Osteocyte (in vitro differentiated cells): ENCODE measurements at regions not wholly inside any gene's neighbourhood (a gene's known extent, or its start where the extent isn't known, plus 50 kb on each side); places are given as distances from the start of the nearest gene placed in this dataset.

ENCODE experiments used
- DNase-seq: peaks from one replicate; pipeline ENCODE4 v3.0.0; 2021; ENCODE audit warnings: mixed read lengths; ENCODE audit not compliant: unreplicated experiment; ENCODE audit errors: extremely low spot score
- H3K27ac Mint-ChIP-seq: one replicate; pipeline ENCODE4 v1.8.0; 2021; ENCODE audit warnings: mild to moderate bottlenecking, mixed read lengths; ENCODE audit not compliant: unreplicated experiment
- H3K27me3 Mint-ChIP-seq: one replicate; pipeline ENCODE4 v1.8.0; 2021; ENCODE audit warnings: mixed read lengths; ENCODE audit not compliant: unreplicated experiment
- H3K36me3 Mint-ChIP-seq: one replicate; pipeline ENCODE4 v1.8.0; 2021; ENCODE audit warnings: mixed read lengths; ENCODE audit not compliant: unreplicated experiment
- H3K4me1 Mint-ChIP-seq: one replicate; pipeline ENCODE4 v1.8.0; 2021; ENCODE audit warnings: mixed read lengths; ENCODE audit not compliant: unreplicated experiment
- H3K4me3 Mint-ChIP-seq: one replicate; pipeline ENCODE4 v1.8.0; 2021; ENCODE audit warnings: mild to moderate bottlenecking, moderate library complexity, mixed read lengths; ENCODE audit not compliant: unreplicated experiment
- H3K9me3 Mint-ChIP-seq: one replicate; pipeline ENCODE4 v1.8.0; 2021; ENCODE audit warnings: mixed read lengths; ENCODE audit not compliant: unreplicated experiment
- TF ChIP-seq, protein P1 (sequence below): fragments of 200-600 bp; sonication (generic); IDR thresholded peaks from 2 replicates; pipeline ENCODE4 v1.5.0; 2021; ENCODE audit warnings: antibody characterized with exemption, mild to moderate bottlenecking, moderate library complexity

DNA sequence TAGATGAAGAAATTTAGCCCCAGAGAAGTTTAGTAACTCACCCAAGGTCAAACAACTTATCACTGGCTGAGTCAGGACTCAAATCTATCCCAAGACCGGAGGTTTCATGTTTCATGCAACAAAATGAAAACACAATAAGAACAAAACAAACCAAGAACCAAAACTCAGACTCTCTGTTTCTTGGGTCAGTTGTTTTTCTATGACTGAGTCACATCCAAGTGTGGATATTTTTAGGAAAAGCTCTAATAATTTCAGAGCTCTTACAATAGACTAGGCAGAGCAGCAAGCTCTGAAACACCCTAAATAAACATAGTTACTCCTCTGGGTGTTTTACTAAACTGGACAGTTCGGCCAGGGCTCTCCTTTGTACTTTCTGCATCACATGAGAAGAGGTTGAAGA, 87.6 kb upstream of the PRB2 start:
- Mint-ChIP-seq H3K4me3 (no peak overlapping the region), H3K27me3 (peaks cover 9% of the 10 kb centered on the region), H3K9me3 (no peaks in the 10 kb centered on the region), H3K27ac (peak overlapping the region; percentile 33), H3K4me1 (peaks cover 13% of the 10 kb centered on the region), H3K36me3 (no peaks in the 10 kb centered on the region)
- TF ChIP-seq, protein P1, sequence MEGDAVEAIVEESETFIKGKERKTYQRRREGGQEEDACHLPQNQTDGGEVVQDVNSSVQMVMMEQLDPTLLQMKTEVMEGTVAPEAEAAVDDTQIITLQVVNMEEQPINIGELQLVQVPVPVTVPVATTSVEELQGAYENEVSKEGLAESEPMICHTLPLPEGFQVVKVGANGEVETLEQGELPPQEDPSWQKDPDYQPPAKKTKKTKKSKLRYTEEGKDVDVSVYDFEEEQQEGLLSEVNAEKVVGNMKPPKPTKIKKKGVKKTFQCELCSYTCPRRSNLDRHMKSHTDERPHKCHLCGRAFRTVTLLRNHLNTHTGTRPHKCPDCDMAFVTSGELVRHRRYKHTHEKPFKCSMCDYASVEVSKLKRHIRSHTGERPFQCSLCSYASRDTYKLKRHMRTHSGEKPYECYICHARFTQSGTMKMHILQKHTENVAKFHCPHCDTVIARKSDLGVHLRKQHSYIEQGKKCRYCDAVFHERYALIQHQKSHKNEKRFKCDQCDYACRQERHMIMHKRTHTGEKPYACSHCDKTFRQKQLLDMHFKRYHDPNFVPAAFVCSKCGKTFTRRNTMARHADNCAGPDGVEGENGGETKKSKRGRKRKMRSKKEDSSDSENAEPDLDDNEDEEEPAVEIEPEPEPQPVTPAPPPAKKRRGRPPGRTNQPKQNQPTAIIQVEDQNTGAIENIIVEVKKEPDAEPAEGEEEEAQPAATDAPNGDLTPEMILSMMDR, result no peak
- no peak for DNase-seq

DNA sequence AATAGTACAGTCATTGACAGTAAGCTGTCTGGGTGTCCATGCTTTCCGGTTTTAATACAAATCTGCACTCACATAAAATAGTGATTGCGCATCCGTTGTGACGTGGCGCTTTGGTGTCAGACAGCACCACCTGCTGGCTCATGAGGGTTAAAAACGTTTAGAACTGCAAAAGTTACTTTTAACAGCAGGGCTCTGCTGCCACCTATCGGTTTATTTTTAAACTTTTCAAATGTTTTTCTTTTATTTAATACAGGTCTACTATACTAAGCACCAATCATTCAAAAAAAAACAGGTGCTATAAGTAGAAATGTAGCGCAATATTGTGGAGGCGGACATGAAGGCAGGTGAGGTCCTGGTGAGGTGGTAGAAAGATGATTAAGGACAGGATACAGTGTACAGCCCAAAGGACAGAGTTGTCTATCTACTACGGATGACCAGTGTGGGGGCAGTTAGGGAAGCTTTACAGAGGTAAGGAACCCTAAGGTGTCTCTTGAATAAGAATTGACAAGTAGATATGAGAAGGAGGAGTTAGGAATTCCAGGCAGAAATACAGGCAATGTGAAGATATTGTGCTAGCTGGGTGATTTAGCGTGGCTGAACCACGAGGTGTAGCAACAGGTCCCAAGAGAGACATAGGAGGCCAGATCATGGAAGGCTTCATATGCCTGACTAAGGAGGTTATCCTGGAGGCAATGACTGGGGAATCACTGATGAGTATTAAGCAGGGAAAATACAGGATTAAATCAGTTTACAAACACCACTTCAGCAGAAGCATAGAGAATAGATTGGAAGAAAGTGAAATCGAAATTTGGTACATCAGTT, 91.5 kb upstream of the PRB2 start:
- TF ChIP-seq, protein P1, result peak; percentile 97
- DNase-seq, result peak; percentile 87
- Mint-ChIP-seq H3K27ac (no peak overlapping the region), H3K9me3 (no peaks in the 10 kb centered on the region), H3K27me3 (peaks cover 31% of the 10 kb centered on the region), H3K4me1 (peaks cover 13% of the 10 kb centered on the region), H3K4me3 (peak overlapping the region; percentile 38), H3K36me3 (no peaks in the 10 kb centered on the region)

DNA sequence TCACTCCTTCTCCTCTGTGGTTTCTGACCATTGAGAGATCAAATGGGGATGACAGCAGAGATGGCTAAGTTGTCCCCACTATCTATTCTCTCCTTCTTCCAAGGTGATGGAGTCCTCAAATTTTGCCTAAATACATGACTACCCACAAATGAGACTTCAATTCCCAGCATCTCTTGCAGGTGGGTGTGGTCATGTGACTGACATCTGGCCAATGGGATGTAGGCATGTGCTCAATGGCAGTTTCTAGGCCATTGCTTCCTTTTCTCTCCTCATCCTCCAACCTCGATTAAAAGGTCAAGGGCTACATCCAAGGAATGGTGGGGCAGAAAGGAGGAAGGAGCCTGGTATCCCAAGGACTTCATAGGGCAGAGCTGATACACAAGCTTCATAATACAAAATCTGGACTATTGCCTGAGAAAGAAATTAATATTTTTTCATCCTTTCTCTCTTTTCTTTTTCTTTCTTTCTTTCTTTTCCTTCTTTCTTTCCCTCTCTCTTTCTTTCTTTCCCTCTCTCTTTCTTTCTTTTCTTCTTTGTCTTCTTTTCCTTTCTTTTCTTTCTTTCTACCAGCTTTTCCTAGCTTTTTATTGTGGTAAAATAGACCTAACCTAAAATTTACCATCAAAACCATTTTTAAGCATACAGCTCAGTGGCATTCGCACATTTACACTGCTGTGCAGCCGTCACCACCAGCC, 100.9 kb upstream of the PRB2 start:
- Mint-ChIP-seq H3K9me3 (peaks cover 8% of the 10 kb centered on the region), H3K36me3 (no peaks in the 10 kb centered on the region), H3K4me3 (no peak overlapping the region), H3K27ac (no peak overlapping the region), H3K4me1 (peaks cover 6% of the 10 kb centered on the region), H3K27me3 (peaks cover 52% of the 10 kb centered on the region)
- no peak for DNase-seq
- TF ChIP-seq, protein P1, result no peak

DNA sequence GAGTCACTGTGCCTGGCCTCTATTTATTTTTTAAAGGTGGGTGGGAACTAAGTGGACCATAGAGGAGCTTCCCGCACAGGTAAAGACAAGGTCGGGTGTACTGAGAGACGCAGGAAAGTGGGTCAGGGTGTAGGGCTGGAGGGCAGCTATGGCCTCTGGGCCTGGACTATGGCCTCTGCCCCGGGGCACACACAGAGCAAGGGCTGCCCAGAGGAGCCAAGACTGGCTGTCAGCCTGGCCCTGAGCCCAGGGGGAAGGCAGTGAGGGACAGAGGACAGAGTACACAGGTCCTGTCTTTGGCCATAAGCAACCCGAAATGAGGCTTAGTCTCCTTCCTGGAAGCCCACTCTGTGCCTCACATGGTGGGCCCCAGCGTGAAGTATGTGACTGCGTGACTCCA, 102.1 kb upstream of the PRB2 start:
- Mint-ChIP-seq H3K9me3 (peaks cover 9% of the 10 kb centered on the region), H3K4me3 (no peak overlapping the region), H3K4me1 (peaks cover 6% of the 10 kb centered on the region), H3K27ac (no peak overlapping the region), H3K36me3 (no peaks in the 10 kb centered on the region), H3K27me3 (peaks cover 42% of the 10 kb centered on the region)
- DNase-seq, result no peak
- TF ChIP-seq, protein P1, result no peak

DNA sequence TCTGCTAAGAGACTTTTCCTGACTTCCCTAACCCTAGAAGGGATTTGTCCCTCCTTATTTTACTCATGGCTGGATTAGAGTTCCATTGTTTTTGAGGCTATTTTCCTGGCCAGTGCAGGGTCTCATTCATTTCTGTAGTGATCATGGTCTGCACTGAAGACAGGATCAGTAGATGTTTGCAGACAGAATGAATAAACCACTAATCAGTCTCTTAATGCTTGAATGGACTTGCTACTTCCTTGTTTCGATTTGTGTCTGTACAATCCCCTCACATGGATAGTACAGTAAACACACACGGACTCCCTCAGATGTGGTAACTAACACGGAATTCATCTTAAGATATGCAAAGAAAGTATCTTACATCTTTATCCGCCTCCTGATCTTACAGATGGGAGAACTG, 102.6 kb upstream of the PRB2 start:
- H3K27me3 Mint-ChIP-seq, result peaks cover 40% of the 10 kb centered on the region
- no peaks in the 10 kb centered on the region for H3K36me3 Mint-ChIP-seq
- no peak for DNase-seq
- H3K9me3 Mint-ChIP-seq, result peaks cover 9% of the 10 kb centered on the region
- TF ChIP-seq, protein P1, result no peak
- no peak overlapping the region for H3K4me3 Mint-ChIP-seq
- H3K27ac Mint-ChIP-seq, result no peak overlapping the region
- H3K4me1 Mint-ChIP-seq, result peaks cover 6% of the 10 kb centered on the region
